ENCODE measurements at regions not wholly inside any gene's neighbourhood (a gene's known extent, or its start where the extent isn't known, plus 50 kb on each side); places are given as distances from the start of the nearest gene placed in this dataset.

GRCh38 chr14:41393512-41393911, 213.2 kb upstream of the LRFN5 start:
- TF ChIP-seq CTCF (IDR thresholded peaks at IDR 0.05) (no peak), POLR2A (IDR thresholded peaks at IDR 0.05) (no peak)
